Activated CD4-positive, alpha-beta T cell treated with anti-CD3 and anti-CD28 coated beads, Interleukin-2, amount 50 U/mL, for 1 hour (primary cell): ENCODE measurements at regions not wholly inside any gene's neighbourhood (a gene's known extent, or its start where the extent isn't known, plus 50 kb on each side); places are given as distances from the start of the nearest gene placed in this dataset.
"Not testable (repeated sequence)": the region's sequence is repeated elsewhere in the genome, so short reads cannot be mapped to it uniquely, and the experiment has no call there.

Experiments
- DNase-seq: peaks from one replicate; pipeline ENCODE4 v3.0.0-alpha.2; 2020

- no peak for DNase-seq
Measured at GRCh38 chr2:83481436-83481835, 977.6 kb downstream of the SUCLG1 start.

GRCh38 chr2:83478037-83478436 is 981.0 kb downstream of the SUCLG1 start:
- no peak for DNase-seq

- no peak for DNase-seq
Measured at GRCh38 chr2:83475371-83475770, 983.7 kb downstream of the SUCLG1 start.

- DNase-seq, result no peak
Measured at GRCh38 chr2:83471655-83472054, 987.4 kb downstream of the SUCLG1 start.

- no peak for DNase-seq
Measured at GRCh38 chr2:83470928-83471327, 988.2 kb downstream of the SUCLG1 start.

GRCh38 chr2:83464444-83464843 is 994.6 kb downstream of the SUCLG1 start:
- no peak for DNase-seq

- no peak for DNase-seq
Measured at GRCh38 chr2:83462881-83463280, 996.2 kb downstream of the SUCLG1 start.

- DNase-seq, result no peak
Measured at GRCh38 chr2:83461135-83461534, 997.9 kb downstream of the SUCLG1 start.

- DNase-seq, result no peak
Measured at GRCh38 chr2:83459456-83459855, 999.6 kb downstream of the SUCLG1 start.

GRCh38 chr2:83435989-83436388 is 1023.1 kb downstream of the SUCLG1 start:
- no peak for DNase-seq

GRCh38 chr2:83420993-83421392 is 1038.1 kb downstream of the SUCLG1 start:
- no peak for DNase-seq

GRCh38 chr2:83394134-83394904 is 1064.8 kb downstream of the SUCLG1 start:
- no peak for DNase-seq

- no peak for DNase-seq
Measured at GRCh38 chr2:83388804-83389203, 1070.3 kb downstream of the SUCLG1 start.

- DNase-seq, result no peak
Measured at GRCh38 chr2:83386549-83386948, 1072.5 kb downstream of the SUCLG1 start.

GRCh38 chr2:83378921-83379320 is 1080.2 kb downstream of the SUCLG1 start:
- DNase-seq, result no peak

GRCh38 chr2:83376731-83377130 is 1082.3 kb downstream of the SUCLG1 start:
- DNase-seq, result no peak

- no peak for DNase-seq
Measured at GRCh38 chr2:83370419-83370762, 1088.7 kb downstream of the SUCLG1 start.

- no peak for DNase-seq
Measured at GRCh38 chr2:83369601-83370418, 1089.3 kb downstream of the SUCLG1 start.

- no peak for DNase-seq
Measured at GRCh38 chr2:83368916-83369315, 1090.2 kb downstream of the SUCLG1 start.

- no peak for DNase-seq
Measured at GRCh38 chr2:83368461-83368860, 1090.6 kb downstream of the SUCLG1 start.

GRCh38 chr2:83365476-83365875 is 1093.6 kb downstream of the SUCLG1 start:
- no peak for DNase-seq

GRCh38 chr2:83364264-83364663 is 1094.8 kb downstream of the SUCLG1 start:
- no peak for DNase-seq

GRCh38 chr2:83363138-83363537 is 1095.9 kb downstream of the SUCLG1 start:
- not testable (repeated sequence) for DNase-seq

GRCh38 chr2:83359336-83359735 is 1099.7 kb downstream of the SUCLG1 start:
- no peak for DNase-seq
